Tibial nerve (tissue), 4 donors: ENCODE measurements at regions not wholly inside any gene's neighbourhood (a gene's known extent, or its start where the extent isn't known, plus 50 kb on each side); places are given as distances from the start of the nearest gene placed in this dataset.

ENCODE experiments used
- CTCF ChIP-seq, 5 experiments: fragments of 200-600 bp in 3 of 5; fragments of 450-650 bp in 2 of 5; sonication (generic) in 3 of 5; IDR thresholded peaks; one replicate each; pipeline ENCODE4 v1.5.1; 2016 to 2019; ENCODE audit warnings: antibody characterized with exemption in 5 of 5, mild to moderate bottlenecking in 3 of 5, moderate library complexity in 2 of 5
- EP300 ChIP-seq, 2 donors: sonication (generic); formaldehyde crosslinking; IDR thresholded peaks; one replicate each; pipeline ENCODE4 v1.6.1; 2017; ENCODE audit warnings: antibody characterized with exemption in 2 of 2, mild to moderate bottlenecking in 1 of 2
- POLR2A ChIP-seq, 2 donors: fragments of 450-650 bp; IDR thresholded peaks; one replicate each; pipeline ENCODE4 v1.6.1; 2017; ENCODE audit warnings: antibody characterized with exemption in 2 of 2, mild to moderate bottlenecking in 2 of 2, moderate library complexity in 2 of 2

- TF ChIP-seq CTCF (IDR thresholded peaks at IDR 0.05) (no peak), POLR2A (IDR thresholded peaks at IDR 0.05) (no peak), EP300 (IDR thresholded peaks at IDR 0.05) (no peak)
Measured at GRCh38 chrX:67435536-67435935, 108.3 kb upstream of the AR start.
